A549 (cell line): ENCODE measurements at regions not wholly inside any gene's neighbourhood (a gene's known extent, or its start where the extent isn't known, plus 50 kb on each side); places are given as distances from the start of the nearest gene placed in this dataset.

Experiments used
- ATAC-seq, 2 experiments: fragments of 200-7000 bp in 1 of 2; fragments of >200 bp in 1 of 2; cut with Nextera tagmentation in 1 of 2; cut with Tn5 transposase in 1 of 2; 3 replicates each; pipeline versions ENCODE4 v1.8.0 to v1.9.1; 2018 to 2020; ENCODE audit warnings: mild to moderate bottlenecking in 1 of 2, moderate library complexity in 1 of 2
- CTCF ChIA-PET: fragments of 300-600 bp; sonication (Branson Sonifier 250); formaldehyde crosslinking; extraction: SDS; loops from one replicate; lab custom pipeline; 2021; ENCODE audit warnings: antibody characterized with exemption, inconsistent platforms; lab: Yijun Ruan, JAX
- POLR2A ChIA-PET: fragments of 350-600 bp; formaldehyde crosslinking; extraction: SDS; loops from one replicate; lab custom pipeline; 2021; ENCODE audit warnings: antibody characterized with exemption, inconsistent platforms; lab: Yijun Ruan, JAX
- DNase-seq, 2 experiments: peaks; one replicate each; pipeline versions ENCODE4 v3.0.0 to v3.0.0-alpha.2; 2011 to 2016; ENCODE audit warnings: low read depth in 1 of 2, low spot score in 1 of 2
- FAIRE-seq: peaks from 2 replicates; lab custom pipeline; 2011; peaks lifted over from hg19 to GRCh38; lab: Jason Lieb, UNC
- H3K27ac ChIP-seq, 2 experiments: fragments of >200 bp; sonication (Bioruptor Twin); formaldehyde crosslinking; 3 replicates each; pipeline ENCODE4 v1.5.1; 2016 to 2017
- H3K4me1 ChIP-seq: fragments of >200 bp; sonication (Bioruptor Twin); formaldehyde crosslinking; 3 replicates; pipeline ENCODE4 v1.6.1; 2016
- H3K4me2 ChIP-seq: fragments of >200 bp; sonication (Bioruptor Twin); formaldehyde crosslinking; 3 replicates; pipeline ENCODE4 v1.6.1; 2016
- H3K4me3 ChIP-seq: fragments of >200 bp; sonication (Bioruptor Twin); formaldehyde crosslinking; 3 replicates; pipeline ENCODE4 v1.5.1; 2016
- H3K9me3 ChIP-seq: fragments of >200 bp; sonication (Bioruptor Twin); formaldehyde crosslinking; 3 replicates; pipeline ENCODE4 v1.6.1; 2016
- CBX8 ChIP-seq: fragments of 200-600 bp; sonication (generic); IDR thresholded peaks from 2 replicates; pipeline ENCODE4 v1.6.1; 2016
- CHD2 ChIP-seq: fragments of 150-350 bp; IDR thresholded peaks from 2 replicates; pipeline ENCODE4 v1.6.1; 2014; ENCODE audit warnings: low read length; ENCODE audit not compliant: partially characterized antibody
- CHD4 ChIP-seq: fragments of 200-600 bp; sonication (generic); IDR thresholded peaks from 2 replicates; pipeline ENCODE4 v1.6.1; 2016; ENCODE audit warnings: antibody characterized with exemption, mild to moderate bottlenecking, borderline replicate concordance
- EHMT2 ChIP-seq: fragments of 200-600 bp; sonication (generic); IDR thresholded peaks from 2 replicates; pipeline ENCODE4 v1.6.1; 2016; ENCODE audit warnings: antibody characterized with exemption, low read depth, mild to moderate bottlenecking, moderate library complexity
- HDAC2 ChIP-seq: fragments of 200-600 bp; sonication (generic); IDR thresholded peaks from 2 replicates; pipeline ENCODE4 v1.6.1; 2016
- HOXB13 ChIP-seq: fragments of 250-450 bp; sonication (Bioruptor Pico); IDR thresholded peaks from 2 replicates; pipeline ENCODE4 v1.5.0; 2020; ENCODE audit warnings: low read depth, mild to moderate bottlenecking, moderate library complexity
- HOXB5 ChIP-seq: fragments of 250-450 bp; sonication (Bioruptor Pico); IDR thresholded peaks from 2 replicates; pipeline ENCODE4 v1.5.0; 2020; ENCODE audit warnings: mild to moderate bottlenecking, moderate library complexity
- JUN ChIP-seq, 2 experiments: fragments of >200 bp; sonication (Bioruptor Twin); formaldehyde crosslinking; IDR thresholded peaks; 2 replicates in 1 of 2; 3 replicates in 1 of 2; pipeline ENCODE4 v1.6.1; 2016 to 2017
- KDM1A ChIP-seq: fragments of 200-600 bp; sonication (generic); IDR thresholded peaks from 2 replicates; pipeline ENCODE4 v1.6.1; 2016; ENCODE audit warnings: low read depth, mild to moderate bottlenecking
- KDM5A ChIP-seq: fragments of 200-600 bp; sonication (generic); IDR thresholded peaks from 2 replicates; pipeline ENCODE4 v1.6.1; 2016; ENCODE audit warnings: antibody characterized with exemption, mild to moderate bottlenecking
- MYC ChIP-seq: IDR thresholded peaks from 2 replicates; pipeline ENCODE4 v1.6.1; 2012; ENCODE audit warnings: mild to moderate bottlenecking, inconsistent platforms, low read length, improper control_type of control experiment, borderline replicate concordance
- NFE2L2 ChIP-seq: fragments of 150-350 bp; conservative IDR thresholded peaks from 2 replicates; pipeline ENCODE4 v1.6.1; 2014; ENCODE audit warnings: low read length
- PHF8 ChIP-seq: fragments of 200-600 bp; sonication (generic); IDR thresholded peaks from 2 replicates; pipeline ENCODE4 v1.6.1; 2016; ENCODE audit warnings: low read depth, mild to moderate bottlenecking, antibody characterized with exemption, moderate library complexity, borderline replicate concordance
- POLR2AphosphoS2 ChIP-seq: conservative IDR thresholded peaks from 2 replicates; pipeline ENCODE4 v1.6.1; 2012; ENCODE audit warnings: low read length, improper control_type of control experiment, inconsistent platforms
- RAD21 ChIP-seq, 2 experiments: fragments of >200 bp in 1 of 2; sonication (Bioruptor Twin) in 1 of 2; formaldehyde crosslinking in 1 of 2; IDR thresholded peaks in 1 of 2; conservative IDR thresholded peaks in 1 of 2; 2 replicates in 1 of 2; 3 replicates in 1 of 2; pipeline ENCODE4 v1.6.1; 2012 to 2018; ENCODE audit warnings: inconsistent platforms in 1 of 2
- REST ChIP-seq: fragments of 200-600 bp; sonication (generic); IDR thresholded peaks from 2 replicates; pipeline ENCODE4 v1.6.1; 2016; ENCODE audit warnings: antibody characterized with exemption, mild to moderate bottlenecking, moderate library complexity
- ZC3H11A ChIP-seq: fragments of 450-650 bp; IDR thresholded peaks from 2 replicates; pipeline ENCODE4 v1.6.1; 2014; ENCODE audit warnings: antibody characterized with exemption, mild to moderate bottlenecking
- ZSCAN20 ChIP-seq: fragments of 250-450 bp; sonication (Bioruptor Pico); IDR thresholded peaks from 2 replicates; pipeline ENCODE4 v1.8.0; 2022; ENCODE audit warnings: mild to moderate bottlenecking, moderate library complexity
- WGBS: methylation state at CpG from one replicate; pipeline ENCODE4 v1.1.6; 2017; ENCODE audit errors: missing lambda C conversion rate; 5-methylcytosine and 5-hydroxymethylcytosine counted together
- TF ChIP-seq, protein P1 (sequence below): fragments of 250-450 bp; sonication (Bioruptor Pico); IDR thresholded peaks from 2 replicates; pipeline ENCODE4 v1.5.0; 2021; ENCODE audit warnings: mild to moderate bottlenecking, moderate library complexity, borderline replicate concordance

DNA sequence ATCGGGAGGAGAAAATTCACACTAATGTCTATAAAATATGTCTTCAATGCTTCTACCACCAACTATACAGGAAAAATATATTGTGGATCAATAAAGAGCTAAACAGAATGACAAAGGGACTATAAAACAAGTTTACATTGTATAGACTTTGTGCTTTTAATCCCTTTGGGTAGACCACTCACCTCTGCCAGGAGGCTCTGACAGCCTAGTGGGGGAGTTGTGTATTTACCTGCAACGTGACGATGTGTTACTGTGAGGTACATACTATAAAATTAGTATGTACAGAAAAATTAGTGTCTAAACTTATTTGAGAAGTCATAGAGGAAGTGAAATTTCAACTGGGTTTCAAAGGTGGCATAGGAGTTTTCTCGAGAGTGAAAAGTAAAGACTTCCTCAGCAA lies 243.3 kb upstream of the REG3G start:
- ChIA-PET POLR2A (no interaction called here), CTCF (no interaction called here)
- H3K4me2 ChIP-seq, result no peak overlapping the region
- no peak for DNase-seq
- FAIRE-seq, result no peak
- no peak overlapping the region for H3K4me3 ChIP-seq
- ATAC-seq, result no peak
- no peak overlapping the region for H3K27ac ChIP-seq
- H3K9me3 ChIP-seq, result 0 out of 3 replicates have a peak, but pooled peaks cover 3% of the 10 kb centered on the region
- TF ChIP-seq REST (no peak), NFE2L2 (no peak), PHF8 (no peak), CBX8 (no peak), CHD4 (no peak), HDAC2 (no peak), CHD2 (no peak), POLR2AphosphoS2 (no peak)
- TF ChIP-seq, all 56 proteins: peak for 0
- no peaks in the 10 kb centered on the region for H3K4me1 ChIP-seq
- under 1% methylated on average over 4 of the region's 4 CpGs for WGBS

GRCh38 chr2:78811955-78812610 lies 213.4 kb upstream of the REG3G start:
- H3K9me3 ChIP-seq, result no peaks in the 10 kb centered on the region
- no peak overlapping the region for H3K4me2 ChIP-seq
- no peaks in the 10 kb centered on the region for H3K4me1 ChIP-seq
- WGBS, result under 1% methylated on average over 3 of the region's 3 CpGs
- DNase-seq (no peak), FAIRE-seq (no peak), ATAC-seq (no peak)
- no peak overlapping the region for H3K4me3 ChIP-seq
- ChIA-PET CTCF (no interaction called here), POLR2A (no interaction called here)
- no peak overlapping the region for H3K27ac ChIP-seq
- no peak for TF ChIP-seq HOXB5
- TF ChIP-seq ZSCAN20 (CRISPR knock-in tag), result no peak
- TF ChIP-seq ZC3H11A, result no peak
- no peak for TF ChIP-seq JUN (IDR thresholded peaks at IDR 0.05)
- TF ChIP-seq, all 56 proteins: peak for 0

GRCh38 chr2:78814331-78814986 lies 211.0 kb upstream of the REG3G start:
- no peaks in the 10 kb centered on the region for H3K4me1 ChIP-seq

More at GRCh38 chr2:78814331-78814986, 211.0 kb upstream of the REG3G start:
- H3K4me3 ChIP-seq, result no peak overlapping the region
- ATAC-seq, result no peak
- CTCF ChIA-PET, result interaction anchor here (0.7 kb wide), 1 partner anchor 1499 kb away, joined by 3 read pairs; no protein-coding TSS in a partner anchor
- H3K27ac ChIP-seq, result no peak overlapping the region
- H3K9me3 ChIP-seq, result no peaks in the 10 kb centered on the region
- no peak for DNase-seq
- no peak for TF ChIP-seq ZSCAN20 (CRISPR knock-in tag)
- TF ChIP-seq, protein P1, sequence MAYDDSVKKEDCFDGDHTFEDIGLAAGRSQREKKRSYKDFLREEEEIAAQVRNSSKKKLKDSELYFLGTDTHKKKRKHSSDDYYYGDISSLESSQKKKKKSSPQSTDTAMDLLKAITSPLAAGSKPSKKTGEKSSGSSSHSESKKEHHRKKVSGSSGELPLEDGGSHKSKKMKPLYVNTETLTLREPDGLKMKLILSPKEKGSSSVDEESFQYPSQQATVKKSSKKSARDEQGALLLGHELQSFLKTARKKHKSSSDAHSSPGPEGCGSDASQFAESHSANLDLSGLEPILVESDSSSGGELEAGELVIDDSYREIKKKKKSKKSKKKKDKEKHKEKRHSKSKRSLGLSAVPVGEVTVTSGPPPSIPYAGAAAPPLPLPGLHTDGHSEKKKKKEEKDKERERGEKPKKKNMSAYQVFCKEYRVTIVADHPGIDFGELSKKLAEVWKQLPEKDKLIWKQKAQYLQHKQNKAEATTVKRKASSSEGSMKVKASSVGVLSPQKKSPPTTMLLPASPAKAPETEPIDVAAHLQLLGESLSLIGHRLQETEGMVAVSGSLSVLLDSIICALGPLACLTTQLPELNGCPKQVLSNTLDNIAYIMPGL, result no peak
- TF ChIP-seq KDM1A, result no peak
- no peak for TF ChIP-seq EHMT2
- no peak for TF ChIP-seq HOXB13 (CRISPR knock-in tag)
- TF ChIP-seq CHD4, result no peak
- TF ChIP-seq MYC, result no peak
- no peak for TF ChIP-seq KDM5A
- TF ChIP-seq RAD21 (conservative IDR thresholded peaks at IDR 0.05 in 1 of 2, IDR thresholded peaks at IDR 0.05 in 1 of 2), result no peak
- no peak for TF ChIP-seq ZC3H11A
- FAIRE-seq, result no peak
- POLR2A ChIA-PET, result no interaction called here
- WGBS, result 5% methylated on average over 12 of the region's 12 CpGs
- no peak overlapping the region for H3K4me2 ChIP-seq
